HG03103 (cell line): ENCODE measurements at regions not wholly inside any gene's neighbourhood (a gene's known extent, or its start where the extent isn't known, plus 50 kb on each side); places are given as distances from the start of the nearest gene placed in this dataset.
A peak's percentile ranks its signal among the peaks of the same experiment; 100 is the strongest.
"Not testable (repeated sequence)": the region's sequence is repeated elsewhere in the genome, so short reads cannot be mapped to it uniquely, and the experiment has no call there.

ENCODE experiments used
- ATAC-seq: cut with Tn5 transposase; IDR thresholded peaks from one replicate; pipeline ENCODE4 v1.9.1; 2021; ENCODE audit warnings: low read depth; ENCODE audit not compliant: unreplicated experiment

- peak; percentile 99 for ATAC-seq
These were observed 102.7 kb upstream of the DPH5 start for GRCh38 chr1:101128211-101128727.

- no peak for ATAC-seq
These were observed 98.8 kb upstream of the DPH5 start for GRCh38 chr1:101124405-101124804.

GRCh38 chr1:101123904-101124303 is 98.3 kb upstream of the DPH5 start:
- not testable (repeated sequence) for ATAC-seq

- no peak for ATAC-seq
These were observed 97.0 kb upstream of the DPH5 start for GRCh38 chr1:101122452-101123166.

DNA sequence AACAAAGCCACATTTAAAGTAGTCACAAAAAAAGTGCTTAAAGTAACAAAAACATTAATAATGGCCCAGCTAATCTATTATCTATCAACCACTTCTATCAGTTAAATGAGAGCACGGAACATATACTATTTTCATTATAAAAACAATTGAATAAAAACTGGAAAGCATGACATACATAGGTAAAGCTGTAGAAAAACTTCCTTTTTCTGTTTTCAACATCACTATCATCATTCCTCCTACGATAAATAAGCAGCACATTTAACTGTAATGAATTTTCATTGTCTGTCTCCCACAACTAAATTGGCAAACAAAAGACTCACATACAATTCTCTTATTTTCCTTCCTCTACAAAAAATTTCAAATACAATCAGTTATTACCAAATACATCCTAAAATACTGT is 96.4 kb upstream of the DPH5 start:
- ATAC-seq = no peak

- no peak for ATAC-seq
These were observed 95.9 kb upstream of the DPH5 start for GRCh38 chr1:101121504-101121903.

GRCh38 chr1:101120868-101121267 is 95.3 kb upstream of the DPH5 start:
- no peak for ATAC-seq

DNA sequence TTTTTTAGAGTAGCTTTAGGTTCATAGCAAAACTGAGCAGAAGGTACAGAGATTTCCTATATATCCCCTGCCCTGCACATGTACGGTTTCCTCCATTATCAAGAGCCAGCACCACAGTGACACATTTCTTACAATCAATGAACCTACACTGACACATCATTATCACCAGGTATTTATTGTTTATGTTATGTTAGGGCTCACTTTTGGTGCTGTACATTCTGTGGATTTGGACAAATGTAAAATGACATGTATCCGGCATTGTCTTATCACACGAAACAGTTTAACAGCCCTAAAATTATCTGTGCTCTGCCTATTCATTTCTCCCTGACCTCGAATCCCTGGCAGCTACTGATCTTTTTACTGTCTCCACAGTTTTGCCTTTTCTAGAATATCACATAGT is 93.7 kb upstream of the DPH5 start:
- ATAC-seq = no peak

DNA sequence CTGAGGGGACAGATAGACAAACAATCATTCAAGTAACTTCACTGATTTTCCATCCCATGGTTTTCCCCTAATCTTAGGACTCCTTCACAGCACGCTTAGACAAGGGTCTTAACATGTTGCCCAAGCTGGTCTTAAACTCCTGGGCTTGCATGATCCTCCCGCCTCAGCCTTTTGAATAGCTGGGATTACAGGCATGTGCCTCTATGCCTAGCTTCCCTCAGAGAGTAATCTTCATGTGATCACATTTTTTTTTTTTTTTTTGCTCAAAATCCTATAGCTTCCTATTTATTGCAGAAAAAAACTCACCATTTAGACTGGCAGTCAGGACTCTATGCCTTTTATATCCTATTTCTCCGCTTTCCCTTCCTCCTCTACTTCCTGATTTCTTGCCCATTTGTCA is 90.4 kb upstream of the DPH5 start:
- ATAC-seq = no peak

DNA sequence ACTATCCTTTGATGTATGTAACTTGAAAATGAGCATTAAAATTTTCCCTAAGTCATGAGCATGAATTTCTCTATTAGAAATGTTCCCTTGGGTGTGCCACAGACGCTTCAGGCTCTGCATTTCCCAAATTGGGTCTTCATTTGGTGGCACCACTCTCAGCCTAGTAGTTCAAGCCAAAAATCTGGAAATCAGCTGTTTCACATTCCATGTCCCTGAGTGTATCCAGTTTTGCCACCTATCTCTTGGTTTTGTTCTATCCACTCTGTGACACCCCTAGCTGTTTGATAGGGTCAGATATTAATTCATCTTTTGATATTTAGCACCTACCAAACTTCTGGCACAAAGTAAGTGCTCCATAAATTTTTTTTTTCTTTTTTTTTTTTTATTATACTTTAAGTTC is 89.5 kb upstream of the DPH5 start:
- no peak for ATAC-seq

DNA sequence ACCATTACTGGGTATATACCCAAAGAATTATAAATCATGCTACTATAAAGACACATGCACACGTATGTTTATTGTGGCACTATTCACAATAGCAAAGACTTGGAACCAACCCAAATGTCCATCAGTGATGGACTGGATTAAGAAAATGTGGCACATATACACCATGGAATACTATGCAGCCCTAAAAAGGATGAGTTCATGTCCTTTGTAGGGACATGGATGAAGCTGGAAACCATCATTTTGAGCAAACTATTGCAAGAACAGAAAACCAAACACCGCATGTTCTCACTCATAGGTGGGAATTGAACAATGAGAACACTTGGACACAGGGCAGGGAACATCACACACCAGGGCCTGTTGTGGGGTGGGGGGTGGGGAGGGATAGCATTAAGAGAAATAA is 88.5 kb upstream of the DPH5 start:
- ATAC-seq = not testable (repeated sequence)

DNA sequence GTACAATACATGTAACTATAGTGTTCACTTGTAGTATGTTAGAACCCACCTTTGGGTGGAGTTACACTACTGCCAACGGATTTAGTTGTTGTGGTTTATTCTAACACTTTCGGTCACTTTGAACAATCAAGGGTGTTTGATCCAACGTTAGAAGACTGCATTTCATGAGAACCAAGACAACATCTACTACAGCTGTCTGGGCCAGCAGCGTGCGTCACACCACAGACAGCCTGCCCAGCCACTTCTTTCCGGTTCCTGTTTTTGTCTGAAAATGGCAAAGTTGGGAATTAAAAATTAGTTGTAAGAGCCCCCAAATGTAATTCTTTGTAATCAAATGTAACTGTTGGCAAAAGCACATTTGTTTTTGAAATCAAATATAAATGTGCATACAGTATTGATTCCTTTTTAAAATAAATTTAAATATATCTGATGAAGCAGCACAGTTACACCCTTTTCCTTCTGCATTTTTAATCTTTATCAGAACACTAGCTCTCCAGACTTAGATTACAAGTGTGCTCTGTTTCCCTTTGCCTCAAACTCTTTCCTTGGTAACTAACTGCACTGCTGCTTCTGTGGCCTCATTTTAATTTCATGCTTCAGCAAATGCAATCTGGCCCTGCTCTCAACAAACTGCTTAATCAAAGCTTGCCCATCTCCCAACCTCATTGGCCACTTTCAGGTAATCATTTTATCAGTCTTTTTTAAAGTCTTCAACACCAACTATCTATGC is 86.6 kb upstream of the DPH5 start:
- peak; percentile 96 for ATAC-seq

DNA sequence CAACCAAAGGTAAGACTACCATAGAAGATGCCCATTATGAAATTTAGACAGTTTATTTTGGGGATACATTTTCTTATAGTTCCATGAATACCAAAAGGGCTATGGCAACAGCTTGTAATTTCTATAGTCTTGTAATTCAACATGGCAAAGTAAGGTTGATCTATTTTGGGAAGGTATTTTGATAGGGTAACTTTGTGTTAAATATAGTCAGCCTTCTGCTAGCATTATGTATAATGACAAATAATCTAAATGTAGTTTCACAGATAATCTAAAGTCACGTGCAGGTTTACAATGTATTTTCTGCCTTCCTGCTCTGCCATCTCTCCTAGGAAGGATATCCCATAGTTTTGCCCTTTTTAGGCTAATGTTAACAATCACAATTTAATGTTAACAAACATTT is 85.9 kb upstream of the DPH5 start:
- ATAC-seq = no peak

DNA sequence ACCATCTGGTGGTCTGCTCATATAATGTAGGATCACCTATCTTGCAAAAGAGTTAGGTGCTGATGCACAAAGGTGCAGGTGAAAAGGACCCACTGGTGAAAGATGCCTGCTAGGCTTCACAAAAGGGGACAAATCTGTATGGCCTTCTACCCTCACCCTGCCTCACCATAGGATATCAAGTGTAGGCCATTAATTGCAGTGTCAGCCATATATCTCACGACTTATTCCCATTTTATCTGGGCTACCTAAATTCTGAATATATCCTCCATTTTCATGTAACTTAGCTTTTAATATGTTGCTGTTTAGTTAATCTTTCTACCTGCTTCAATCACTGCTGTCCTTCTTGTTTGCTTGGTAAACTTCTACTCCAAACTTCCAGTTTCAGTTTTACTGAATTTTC is 84.2 kb upstream of the DPH5 start:
- no peak for ATAC-seq

- no peak for ATAC-seq
These were observed 82.5 kb upstream of the DPH5 start for GRCh38 chr1:101108111-101108500.

DNA sequence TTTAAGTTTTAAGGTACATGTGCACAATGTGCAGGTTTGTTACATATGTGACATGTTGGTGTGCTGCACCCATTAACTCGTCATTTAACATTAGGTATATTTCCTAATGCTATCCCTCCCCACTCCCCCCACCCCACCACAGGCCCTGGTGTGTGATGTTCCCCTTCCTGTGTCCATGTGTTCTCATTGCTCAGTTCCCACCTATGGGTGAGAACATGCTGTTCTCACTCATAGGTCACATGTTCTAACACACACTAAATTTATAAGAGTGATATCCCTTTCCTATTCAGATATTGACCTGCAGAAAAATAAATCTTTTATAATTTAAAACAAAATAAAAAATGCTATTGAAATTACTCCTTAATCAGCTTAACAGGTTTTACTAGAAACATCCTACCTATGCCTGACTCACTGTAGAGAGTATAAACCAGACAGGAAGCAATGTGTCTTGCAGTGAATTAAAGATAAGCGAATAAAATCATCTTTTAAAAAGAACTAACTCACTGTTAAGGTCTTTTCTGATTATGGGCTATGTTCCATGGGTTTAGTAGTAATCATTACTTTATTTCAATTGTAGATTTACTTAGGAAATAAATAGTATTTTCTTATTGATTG is 82.0 kb upstream of the DPH5 start:
- no peak for ATAC-seq

GRCh38 chr1:101105877-101106276 is 80.3 kb upstream of the DPH5 start:
- no peak for ATAC-seq

DNA sequence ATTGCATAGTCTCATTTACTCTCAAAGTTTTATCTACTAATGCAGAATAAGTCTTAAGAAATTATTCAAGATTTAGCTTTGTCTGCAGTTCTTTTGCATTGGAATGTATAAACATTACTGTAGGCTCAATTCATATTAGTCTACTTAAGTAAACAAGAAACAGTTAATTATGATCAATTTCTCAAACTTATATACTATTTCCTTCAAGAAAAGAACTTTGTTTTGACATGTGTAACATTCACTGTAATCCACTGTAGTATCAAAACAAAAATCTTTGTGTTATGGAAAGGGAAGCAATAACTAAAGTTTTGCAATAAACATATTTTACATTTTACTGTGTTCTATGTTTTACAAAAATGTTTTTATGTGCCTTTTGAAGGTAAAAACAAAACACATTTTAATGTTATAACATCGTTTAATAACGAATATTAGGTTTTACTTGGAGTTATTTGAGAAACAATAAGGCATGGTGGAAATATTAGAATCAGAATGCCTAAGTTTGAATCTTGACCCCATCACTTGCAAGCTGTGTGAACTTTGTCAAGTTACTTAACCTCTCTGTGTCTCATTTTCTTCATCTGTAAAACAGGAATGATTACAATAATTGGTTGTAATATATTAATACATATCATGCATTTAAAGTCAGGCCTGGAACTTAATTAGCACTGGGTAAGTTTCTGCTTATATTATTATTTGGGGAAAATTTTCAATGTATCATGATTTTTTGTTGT is 77.0 kb upstream of the DPH5 start:
- no peak for ATAC-seq

- ATAC-seq = no peak
These were observed 75.8 kb upstream of the DPH5 start for GRCh38 chr1:101101360-101101759.

DNA sequence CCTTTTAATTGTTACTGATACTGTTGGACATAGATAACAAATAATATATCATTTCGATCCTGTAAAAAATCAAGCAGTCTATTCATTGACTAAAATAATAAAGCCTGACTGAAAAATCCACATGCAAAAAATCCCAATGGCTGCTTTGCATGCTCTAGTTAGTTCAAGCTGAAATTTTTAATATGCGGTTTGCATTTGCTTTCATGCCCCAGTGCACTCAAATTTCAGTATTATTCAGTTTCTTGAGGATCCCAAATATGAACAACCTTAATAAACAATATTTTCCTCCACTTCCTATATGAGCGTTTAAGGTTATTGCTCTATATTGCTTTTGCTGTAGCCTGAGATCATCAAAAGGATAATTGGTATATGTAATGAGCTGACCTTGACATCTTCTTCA is 75.1 kb upstream of the DPH5 start:
- ATAC-seq = no peak

DNA sequence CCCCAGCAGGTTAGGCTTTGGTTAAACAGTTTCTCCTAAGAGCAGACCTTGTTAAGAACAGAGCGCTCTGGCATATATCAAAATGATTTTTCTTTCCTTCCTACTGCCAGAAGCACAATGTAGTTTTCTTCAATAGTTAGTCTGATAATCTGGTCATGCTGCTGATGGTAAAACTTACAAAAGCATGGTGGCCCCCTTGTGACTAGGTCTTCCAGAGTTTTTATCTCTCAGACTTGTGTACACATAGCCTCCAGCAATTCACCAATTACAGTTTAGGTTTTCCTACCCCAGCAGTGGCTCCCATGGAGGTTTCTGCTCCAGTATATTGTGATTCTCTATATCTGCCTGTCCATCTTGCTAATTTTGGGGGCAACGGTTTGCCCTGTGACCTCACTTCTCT is 73.3 kb upstream of the DPH5 start:
- no peak for ATAC-seq
